ENCODE measurements at regions not wholly inside any gene's neighbourhood (a gene's known extent, or its start where the extent isn't known, plus 50 kb on each side); places are given as distances from the start of the nearest gene placed in this dataset.

GRCh38 chr2:236718207-236718992 lies 148.8 kb downstream of the ACKR3 start:
- Histone ChIP-seq H3K27me3 (ENCODE audit: insufficient read depth, low read depth, low read length) (no peaks in the 10 kb centered on the region), H3F3A (ENCODE audit: insufficient read depth, low read length, poor library complexity, severe bottlenecking) (no peaks in the 10 kb centered on the region), H2AFZ (ENCODE audit: low read depth, low read length) (no peak overlapping the region), H3K4me3 (ENCODE audit: low read length) (no peak overlapping the region), H3K9ac (ENCODE audit: low read length) (no peak overlapping the region), H3K9me2 (ENCODE audit: insufficient read depth, low read length) (no peaks in the 10 kb centered on the region), H3K9me3 (ENCODE audit: low read length) (no peaks in the 10 kb centered on the region), H3K79me2 (replicated peaks; ENCODE audit: insufficient read depth, low read length) (no peaks in the 10 kb centered on the region), H3K27ac (ENCODE audit: low read length) (no peak overlapping the region), H3K36me3 (ENCODE audit: insufficient read depth, low read length) (no peaks in the 10 kb centered on the region), H4K20me1 (ENCODE audit: insufficient read depth) (no peaks in the 10 kb centered on the region), H3K4me2 (ENCODE audit: low read length) (no peak overlapping the region)
- TF ChIP-seq CTCF (IDR thresholded peaks at IDR 0.05; ENCODE audit: poor library complexity, severe bottlenecking) (no peak), TAF1 (IDR thresholded peaks at IDR 0.05; ENCODE audit: low read depth) (no peak), EP300 (conservative IDR thresholded peaks at IDR 0.05; ENCODE audit: poor library complexity, severe bottlenecking) (no peak), POLR2AphosphoS5 (IDR thresholded peaks at IDR 0.05) (no peak), EZH2 (IDR thresholded peaks at IDR 0.05; ENCODE audit: borderline replicate concordance, insufficient read depth, low read length, poor library complexity, severe bottlenecking) (no peak), MXI1 (conservative IDR thresholded peaks at IDR 0.05; ENCODE audit: poor library complexity, severe bottlenecking) (no peak), RAD21 (conservative IDR thresholded peaks at IDR 0.05) (no peak)

GRCh38 chr2:236719192-236719635 lies 149.6 kb downstream of the ACKR3 start:
- TF ChIP-seq REST (IDR thresholded peaks at IDR 0.05; ENCODE audit: borderline replicate concordance) = no peak
- no peak for TF ChIP-seq EP300 (conservative IDR thresholded peaks at IDR 0.05; ENCODE audit: poor library complexity, severe bottlenecking)
- TF ChIP-seq EZH2 (IDR thresholded peaks at IDR 0.05; ENCODE audit: borderline replicate concordance, insufficient read depth, low read length, poor library complexity, severe bottlenecking) = no peak
- TF ChIP-seq POLR2AphosphoS5 (IDR thresholded peaks at IDR 0.05) = no peak
- no peak for TF ChIP-seq SMC3 (conservative IDR thresholded peaks at IDR 0.05; ENCODE audit: poor library complexity)
- no peak for TF ChIP-seq MXI1 (conservative IDR thresholded peaks at IDR 0.05; ENCODE audit: poor library complexity, severe bottlenecking)
- no peak for TF ChIP-seq CTCF (IDR thresholded peaks at IDR 0.05; ENCODE audit: poor library complexity, severe bottlenecking)
- no peak for TF ChIP-seq RAD21 (conservative IDR thresholded peaks at IDR 0.05)
- no peak for TF ChIP-seq TAF1 (IDR thresholded peaks at IDR 0.05; ENCODE audit: low read depth)
- Histone ChIP-seq H2AFZ (ENCODE audit: low read depth, low read length) (no peak overlapping the region), H3K27me3 (ENCODE audit: insufficient read depth, low read depth, low read length) (no peaks in the 10 kb centered on the region), H3F3A (ENCODE audit: insufficient read depth, low read length, poor library complexity, severe bottlenecking) (no peaks in the 10 kb centered on the region), H4K20me1 (ENCODE audit: insufficient read depth) (no peaks in the 10 kb centered on the region), H3K4me2 (ENCODE audit: low read length) (no peak overlapping the region), H3K36me3 (ENCODE audit: insufficient read depth, low read length) (no peaks in the 10 kb centered on the region), H3K27ac (ENCODE audit: low read length) (no peak overlapping the region), H3K9me2 (ENCODE audit: insufficient read depth, low read length) (no peaks in the 10 kb centered on the region), H3K4me3 (ENCODE audit: low read length) (no peak overlapping the region), H3K9ac (ENCODE audit: low read length) (no peak overlapping the region), H3K79me2 (replicated peaks; ENCODE audit: insufficient read depth, low read length) (no peaks in the 10 kb centered on the region), H3K9me3 (ENCODE audit: low read length) (no peaks in the 10 kb centered on the region)

Measured in neural cell (in vitro differentiated cells).